GM12865 (cell line): ENCODE measurements at regions not wholly inside any gene's neighbourhood (a gene's known extent, or its start where the extent isn't known, plus 50 kb on each side); places are given as distances from the start of the nearest gene placed in this dataset.

ENCODE experiments used
- DNase-seq: peaks from one replicate; pipeline ENCODE4 v3.0.0; 2010; ENCODE audit warnings: low read depth
- H3K4me3 ChIP-seq: 2 replicates; pipeline ENCODE4 v1.5.1; 2011; ENCODE audit warnings: mild to moderate bottlenecking, low read depth, low read length, control low read depth
- TF ChIP-seq, protein P1 (sequence below): IDR thresholded peaks from 2 replicates; pipeline ENCODE4 v1.5.1; 2011; ENCODE audit warnings: low read length, control low read depth, low read depth, inconsistent platforms; ENCODE audit not compliant: insufficient read depth; ENCODE audit errors: missing control alignments

DNA sequence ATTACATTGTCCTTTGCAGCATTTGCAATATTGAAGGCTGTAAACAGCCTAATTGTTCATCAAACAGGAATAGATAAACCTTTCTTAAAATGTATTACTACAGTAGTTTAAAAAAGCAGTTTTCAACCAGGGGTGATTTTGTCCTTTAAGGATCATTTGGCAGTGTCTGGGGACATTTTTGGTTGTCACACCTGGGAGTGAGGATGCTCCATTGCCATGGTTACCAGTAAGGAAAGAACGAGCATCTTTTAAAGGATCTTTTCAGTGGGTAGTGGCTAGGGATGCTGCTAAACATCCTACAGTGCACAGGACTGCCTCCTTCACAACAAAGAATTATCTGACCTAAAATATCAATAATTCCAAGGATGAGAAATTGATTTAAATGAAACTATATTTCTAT, 596.3 kb downstream of the HINT1 start:
- TF ChIP-seq, protein P1, sequence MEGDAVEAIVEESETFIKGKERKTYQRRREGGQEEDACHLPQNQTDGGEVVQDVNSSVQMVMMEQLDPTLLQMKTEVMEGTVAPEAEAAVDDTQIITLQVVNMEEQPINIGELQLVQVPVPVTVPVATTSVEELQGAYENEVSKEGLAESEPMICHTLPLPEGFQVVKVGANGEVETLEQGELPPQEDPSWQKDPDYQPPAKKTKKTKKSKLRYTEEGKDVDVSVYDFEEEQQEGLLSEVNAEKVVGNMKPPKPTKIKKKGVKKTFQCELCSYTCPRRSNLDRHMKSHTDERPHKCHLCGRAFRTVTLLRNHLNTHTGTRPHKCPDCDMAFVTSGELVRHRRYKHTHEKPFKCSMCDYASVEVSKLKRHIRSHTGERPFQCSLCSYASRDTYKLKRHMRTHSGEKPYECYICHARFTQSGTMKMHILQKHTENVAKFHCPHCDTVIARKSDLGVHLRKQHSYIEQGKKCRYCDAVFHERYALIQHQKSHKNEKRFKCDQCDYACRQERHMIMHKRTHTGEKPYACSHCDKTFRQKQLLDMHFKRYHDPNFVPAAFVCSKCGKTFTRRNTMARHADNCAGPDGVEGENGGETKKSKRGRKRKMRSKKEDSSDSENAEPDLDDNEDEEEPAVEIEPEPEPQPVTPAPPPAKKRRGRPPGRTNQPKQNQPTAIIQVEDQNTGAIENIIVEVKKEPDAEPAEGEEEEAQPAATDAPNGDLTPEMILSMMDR = no peak
- H3K4me3 ChIP-seq = no peak overlapping the region
- no peak for DNase-seq

DNA sequence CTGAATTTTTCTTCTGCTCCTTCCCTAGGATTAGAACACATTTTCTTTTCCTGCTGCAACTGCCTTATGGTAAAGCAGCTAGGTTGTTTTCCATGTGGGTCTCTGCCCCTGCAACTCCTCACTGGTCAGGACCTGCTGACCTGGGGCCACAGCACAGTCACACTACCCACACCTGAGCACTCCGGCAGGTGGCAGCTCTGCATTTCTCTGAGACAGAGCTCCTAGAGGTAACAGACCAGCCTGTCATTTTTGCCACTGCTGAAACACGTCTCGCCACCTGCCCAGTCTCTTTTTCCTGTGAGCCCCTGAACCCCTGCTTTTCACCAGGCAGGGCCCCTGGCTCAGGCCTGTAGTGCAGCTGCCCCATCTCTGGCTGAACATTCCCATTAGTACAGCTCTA, 609.6 kb downstream of the HINT1 start:
- no peak overlapping the region for H3K4me3 ChIP-seq
- TF ChIP-seq, protein P1 = no peak
- DNase-seq = peak; percentile 2

DNA sequence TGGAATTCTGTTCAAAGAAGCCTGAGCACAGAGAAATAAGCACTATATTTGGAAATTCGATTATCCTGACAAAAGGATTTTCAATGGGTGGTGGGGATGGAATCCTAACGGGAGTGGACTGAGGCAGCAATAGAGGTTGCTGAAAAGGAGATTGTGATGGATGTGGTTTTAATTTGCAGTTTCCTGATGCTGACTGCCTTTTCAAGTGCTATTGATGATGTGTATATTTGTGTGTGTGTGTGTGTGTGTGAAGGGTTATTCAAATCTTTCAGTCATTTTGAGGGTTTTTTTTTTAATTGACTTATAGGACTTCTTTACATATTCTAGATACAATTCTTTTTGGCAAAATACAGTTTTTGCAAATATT, 614.5 kb downstream of the HINT1 start:
- no peak overlapping the region for H3K4me3 ChIP-seq
- DNase-seq = no peak
- TF ChIP-seq, protein P1 = no peak

DNA sequence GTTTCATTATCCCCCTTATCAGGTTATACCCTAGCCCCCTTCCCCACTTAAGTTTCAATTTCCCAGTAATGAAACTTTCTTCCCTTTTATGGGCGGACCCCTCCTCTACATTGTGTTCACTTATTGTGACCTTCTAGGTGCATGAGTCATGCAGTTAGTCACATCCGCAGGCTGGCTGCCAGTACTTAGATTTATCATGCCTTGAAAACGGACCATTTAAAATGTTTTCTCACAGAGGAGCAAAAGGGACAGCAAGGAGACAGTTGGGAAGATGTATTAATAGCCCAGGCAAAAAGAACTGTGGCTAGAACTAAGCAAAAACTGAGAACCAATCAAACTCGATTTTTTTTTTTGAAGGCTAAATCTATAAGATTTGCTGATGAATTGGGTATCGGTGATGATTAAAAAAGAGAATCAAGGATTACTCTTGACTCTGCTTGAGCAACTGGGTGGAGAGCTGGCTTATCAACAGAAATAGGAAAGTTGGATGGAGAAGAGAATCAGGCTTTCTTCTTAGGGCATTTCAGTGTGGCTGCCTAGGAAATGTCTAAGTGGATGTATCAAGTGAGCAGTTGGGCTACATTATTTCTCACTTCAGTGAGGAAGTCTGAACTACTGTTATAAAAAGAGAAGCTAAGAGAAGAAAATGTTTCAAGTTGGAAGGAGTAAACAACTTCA, 615.0 kb downstream of the HINT1 start:
- TF ChIP-seq, protein P1 = no peak
- DNase-seq = no peak
- H3K4me3 ChIP-seq = no peak overlapping the region

DNA sequence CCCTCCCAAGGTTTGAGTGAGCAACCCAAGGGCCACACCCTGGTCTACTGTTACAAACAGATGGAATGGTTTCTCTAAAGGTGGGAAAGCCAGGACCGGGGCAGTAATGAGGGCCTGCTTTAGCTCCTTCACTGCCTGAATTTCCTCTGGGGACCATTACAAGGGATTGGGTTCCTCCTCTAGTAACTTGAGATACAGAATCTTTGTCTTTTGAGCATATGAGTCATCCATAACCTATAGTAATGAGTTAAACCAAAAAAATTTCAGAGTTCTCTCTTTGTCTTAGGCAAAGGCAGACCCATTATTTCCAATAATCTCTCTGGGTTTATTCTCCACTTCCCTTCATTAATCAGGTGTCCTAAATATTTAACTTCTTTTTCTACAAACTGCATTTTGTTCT, 618.8 kb downstream of the HINT1 start:
- DNase-seq = no peak
- no peak overlapping the region for H3K4me3 ChIP-seq
- TF ChIP-seq, protein P1 = no peak

DNA sequence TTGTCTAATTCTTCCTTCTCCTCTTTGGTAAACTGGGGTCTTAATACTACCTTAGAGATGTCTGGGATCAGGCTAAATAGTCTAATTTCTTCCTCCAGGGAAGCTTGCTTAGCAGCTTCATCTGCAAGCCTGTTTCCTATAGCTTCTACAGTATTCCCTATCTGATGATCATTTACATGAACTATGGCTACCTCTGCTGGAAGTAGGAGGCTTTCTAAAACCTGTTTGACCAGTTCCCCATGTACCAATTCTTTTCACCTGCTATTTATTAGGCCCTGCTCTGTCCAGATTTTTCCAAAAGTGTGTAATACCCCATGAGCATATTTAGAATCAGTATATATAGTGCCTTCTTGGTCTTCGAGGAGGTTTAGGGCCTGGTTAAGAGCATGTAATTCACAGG, 619.8 kb downstream of the HINT1 start:
- no peak for DNase-seq
- H3K4me3 ChIP-seq = no peak overlapping the region
- TF ChIP-seq, protein P1 = no peak

DNA sequence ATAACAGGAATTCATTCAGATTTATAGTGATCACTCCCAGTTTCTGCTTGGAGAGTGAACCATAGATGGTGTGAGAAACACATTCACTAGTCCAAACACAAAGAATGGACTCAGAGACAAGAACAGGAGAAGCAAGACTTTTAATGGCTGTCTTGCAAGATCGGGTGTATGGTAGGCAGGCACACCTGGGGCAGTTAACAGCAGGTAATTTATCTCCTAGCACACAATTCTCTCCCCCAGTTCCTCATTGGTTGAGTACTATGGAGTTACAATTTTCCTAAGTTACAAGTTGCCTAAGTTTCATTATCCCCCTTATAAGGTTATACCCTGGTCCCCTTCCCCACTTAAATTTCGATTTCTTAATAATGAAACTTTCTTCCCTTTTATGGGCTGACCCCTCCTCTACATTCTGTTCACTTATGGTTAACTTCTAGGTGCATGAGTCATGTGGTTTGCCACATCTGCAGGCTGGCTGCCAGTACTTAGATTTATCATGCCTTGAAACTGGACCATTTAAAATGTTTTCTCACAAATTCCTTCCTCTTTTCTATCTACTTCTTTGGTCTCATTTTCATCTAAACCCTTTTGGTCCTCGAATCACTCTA, 623.3 kb downstream of the HINT1 start:
- TF ChIP-seq, protein P1 = no peak
- no peak for DNase-seq
- no peak overlapping the region for H3K4me3 ChIP-seq
